PFSK-1 (cell line): ENCODE measurements at regions not wholly inside any gene's neighbourhood (a gene's known extent, or its start where the extent isn't known, plus 50 kb on each side); places are given as distances from the start of the nearest gene placed in this dataset.

Experiments
- POLR2AphosphoS5 ChIP-seq: IDR thresholded peaks from 2 replicates; pipeline ENCODE4 v1.6.1; 2012; ENCODE audit warnings: low read depth, mild to moderate bottlenecking, control low read depth, low read length, moderate library complexity
- SIN3A ChIP-seq: IDR thresholded peaks from 2 replicates; pipeline ENCODE4 v1.6.1; 2012; ENCODE audit warnings: mild to moderate bottlenecking, low read length, moderate library complexity, borderline replicate concordance; ENCODE audit not compliant: insufficient read depth
- TAF1 ChIP-seq: IDR thresholded peaks from 2 replicates; pipeline ENCODE4 v1.6.1; 2012; ENCODE audit warnings: low read length, control low read depth, borderline replicate concordance; ENCODE audit not compliant: insufficient read depth

- no peak for TF ChIP-seq SIN3A
- no peak for TF ChIP-seq TAF1
- no peak for TF ChIP-seq POLR2AphosphoS5
These were observed 190.0 kb downstream of the MZT1 start for GRCh38 chr13:72537395-72537780.
